NCI-H526 treated with DMSO at 0.1 percent for 48 hours (cell line): ENCODE measurements at regions not wholly inside any gene's neighbourhood (a gene's known extent, or its start where the extent isn't known, plus 50 kb on each side); places are given as distances from the start of the nearest gene placed in this dataset.
"Not testable (repeated sequence)": the region's sequence is repeated elsewhere in the genome, so short reads cannot be mapped to it uniquely, and the experiment has no call there.

Experiments used
- DNase-seq: peaks from one replicate; lab custom pipeline; 2025; lab: John Stamatoyannopoulos, UW

DNA sequence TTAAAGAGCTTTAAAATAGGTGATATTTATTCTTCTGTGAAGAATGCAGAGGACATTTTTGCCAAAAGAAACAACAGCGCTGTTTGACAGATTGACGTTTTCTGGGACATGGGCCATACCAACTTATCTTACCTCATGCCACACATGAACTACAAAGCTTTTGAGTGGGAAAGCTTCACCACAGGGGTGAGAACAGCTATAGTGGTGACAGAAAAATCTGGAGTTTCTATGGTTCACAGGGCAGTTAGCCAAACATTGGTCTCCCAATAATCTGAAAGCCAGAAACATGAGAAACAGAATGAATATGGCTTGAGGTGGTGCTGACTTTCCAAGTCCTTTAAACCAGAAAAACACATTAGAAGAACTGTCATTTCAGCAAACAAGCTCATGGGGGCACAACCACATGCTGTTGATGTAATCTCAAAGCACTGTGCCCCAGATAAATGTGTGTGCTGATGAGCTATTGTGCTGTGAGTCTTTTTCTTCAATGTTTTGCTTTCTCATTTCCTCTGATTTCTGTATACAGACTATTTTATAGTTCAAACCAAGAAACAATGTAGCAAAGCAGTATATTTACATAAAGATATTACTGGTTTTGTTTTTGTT is 905.4 kb downstream of the SLC16A7 start:
- no peak for DNase-seq

DNA sequence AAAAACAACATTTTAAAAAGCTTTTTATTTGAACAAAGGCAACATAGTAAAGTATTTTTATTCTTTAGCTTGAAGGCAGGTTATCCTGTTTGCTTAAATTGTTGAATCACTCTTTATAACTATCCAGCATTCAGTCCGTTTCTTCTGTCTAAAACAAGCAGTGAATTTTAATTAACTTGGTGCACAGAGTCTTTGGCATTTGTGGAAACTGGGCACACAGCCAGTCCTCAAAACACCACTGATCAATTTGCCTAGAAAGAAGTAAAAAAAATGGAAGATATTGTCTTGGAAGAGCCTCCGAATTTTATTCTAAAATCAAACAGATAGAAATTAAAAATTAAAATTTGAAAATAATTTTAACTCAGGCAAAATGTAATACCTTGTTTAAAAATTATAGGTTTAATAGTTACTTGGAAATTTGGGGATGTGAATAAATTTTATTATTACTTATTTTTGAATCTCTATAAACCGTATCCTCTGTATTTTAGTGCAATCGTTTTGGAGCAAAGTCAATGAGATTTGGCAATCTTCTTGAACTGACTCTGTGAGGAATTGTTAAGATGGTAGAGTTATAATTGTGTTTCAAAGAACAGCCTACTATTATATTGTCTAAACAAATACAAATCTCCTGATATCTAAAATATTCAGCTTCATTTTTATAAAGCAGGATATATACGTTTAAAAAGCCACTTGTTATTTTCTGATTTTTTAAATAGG is 927.0 kb downstream of the SLC16A7 start:
- DNase-seq: no peak

GRCh38 chr12:60529261-60529660 is 933.4 kb downstream of the SLC16A7 start:
- no peak for DNase-seq

GRCh38 chr12:60529723-60530122 is 933.9 kb downstream of the SLC16A7 start:
- DNase-seq: no peak

GRCh38 chr12:60535363-60535762 is 939.5 kb downstream of the SLC16A7 start:
- DNase-seq: no peak

- DNase-seq: no peak
Observed at GRCh38 chr12:60539592-60539991, 943.8 kb downstream of the SLC16A7 start.

- no peak for DNase-seq
Observed at GRCh38 chr12:60568914-60569313, 973.1 kb downstream of the SLC16A7 start.

- no peak for DNase-seq
Observed at GRCh38 chr12:60577607-60578006, 981.8 kb downstream of the SLC16A7 start.

DNA sequence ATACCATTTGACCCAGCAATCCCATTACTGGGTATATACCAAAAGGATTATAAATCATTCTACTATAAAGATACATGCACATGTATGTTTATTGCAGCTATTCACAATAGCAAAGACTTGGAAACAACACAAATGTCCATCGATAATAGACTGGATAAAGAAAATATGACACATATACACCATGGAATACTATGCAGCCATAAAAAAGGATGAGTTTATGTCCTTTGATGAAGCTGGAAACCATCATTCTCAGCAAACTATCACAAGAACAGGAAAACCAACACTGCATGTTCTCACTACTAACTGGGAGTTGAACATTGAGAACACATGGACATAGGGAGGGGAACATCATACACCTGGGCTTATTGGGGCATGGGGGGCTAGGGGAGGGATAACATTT is 991.8 kb downstream of the SLC16A7 start:
- DNase-seq: not testable (repeated sequence)

DNA sequence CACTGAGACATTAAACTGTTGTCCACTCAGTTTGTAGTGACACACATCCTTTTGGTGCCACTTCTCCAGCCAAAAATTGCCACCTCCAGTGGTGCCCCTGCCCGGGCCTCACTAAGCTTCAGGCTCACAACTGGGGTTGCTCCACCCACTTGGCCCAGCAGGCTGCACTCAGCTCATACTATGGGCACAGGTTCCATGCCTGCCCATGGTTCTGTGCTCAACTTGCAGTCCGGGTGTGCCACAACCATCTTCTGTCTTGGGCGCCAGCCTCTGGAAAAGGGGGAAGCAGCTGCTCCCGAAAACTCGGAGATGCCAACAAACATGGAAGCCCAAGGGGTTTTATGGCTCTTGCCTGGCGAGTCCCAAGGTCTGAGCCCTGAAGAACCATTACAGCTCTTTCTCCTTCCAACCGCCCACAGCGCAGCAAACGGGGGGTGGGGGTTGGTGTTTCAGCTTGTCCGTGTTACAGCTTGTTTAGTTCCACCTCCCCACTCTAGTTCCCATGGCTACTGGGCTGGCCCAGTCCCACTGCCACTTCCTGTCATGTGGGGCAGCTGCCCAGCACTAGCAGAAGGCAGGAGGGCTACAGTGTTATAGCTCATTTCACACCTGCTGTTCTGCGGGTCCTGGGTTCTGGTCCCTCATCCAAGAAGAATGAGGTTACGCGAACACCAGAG is 998.3 kb downstream of the SLC16A7 start:
- no peak for DNase-seq

DNA sequence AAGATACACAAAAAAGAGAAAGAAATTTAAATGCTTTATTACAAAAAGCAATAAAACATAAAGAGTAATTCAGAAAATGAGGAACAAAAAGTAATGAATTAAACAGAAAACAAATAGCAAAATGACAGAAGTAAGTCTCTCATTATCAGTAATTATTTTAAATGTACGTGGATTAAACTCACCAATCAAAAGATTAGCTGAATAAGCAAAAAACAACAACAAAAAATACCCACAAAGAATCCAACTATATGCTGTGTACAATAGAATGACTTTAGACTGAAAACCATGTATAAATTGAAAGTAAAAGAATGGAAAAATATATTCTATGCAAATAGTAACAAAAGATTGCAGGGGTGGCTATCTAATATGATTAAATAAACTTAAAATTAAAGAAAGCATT is 1006.8 kb downstream of the SLC16A7 start:
- no peak for DNase-seq

- not testable (repeated sequence) for DNase-seq
Observed at GRCh38 chr12:60603475-60603874, 1007.6 kb downstream of the SLC16A7 start.

- no peak for DNase-seq
Observed at GRCh38 chr12:60616400-60616799, 1020.6 kb downstream of the SLC16A7 start.

- DNase-seq: no peak
Observed at GRCh38 chr12:60630796-60631195, 1035.0 kb downstream of the SLC16A7 start.

GRCh38 chr12:60644076-60644475 is 1048.2 kb downstream of the SLC16A7 start:
- no peak for DNase-seq

GRCh38 chr12:60666895-60667294 is 1071.1 kb downstream of the SLC16A7 start:
- DNase-seq: no peak

- no peak for DNase-seq
Observed at GRCh38 chr12:60672949-60673348, 1077.1 kb downstream of the SLC16A7 start.

GRCh38 chr12:60684988-60685655 is 1089.3 kb downstream of the SLC16A7 start:
- DNase-seq: no peak

GRCh38 chr12:60689137-60689536 is 1093.3 kb downstream of the SLC16A7 start:
- DNase-seq: no peak

- DNase-seq: no peak
Observed at GRCh38 chr12:60693019-60693626, 1097.3 kb downstream of the SLC16A7 start.

DNA sequence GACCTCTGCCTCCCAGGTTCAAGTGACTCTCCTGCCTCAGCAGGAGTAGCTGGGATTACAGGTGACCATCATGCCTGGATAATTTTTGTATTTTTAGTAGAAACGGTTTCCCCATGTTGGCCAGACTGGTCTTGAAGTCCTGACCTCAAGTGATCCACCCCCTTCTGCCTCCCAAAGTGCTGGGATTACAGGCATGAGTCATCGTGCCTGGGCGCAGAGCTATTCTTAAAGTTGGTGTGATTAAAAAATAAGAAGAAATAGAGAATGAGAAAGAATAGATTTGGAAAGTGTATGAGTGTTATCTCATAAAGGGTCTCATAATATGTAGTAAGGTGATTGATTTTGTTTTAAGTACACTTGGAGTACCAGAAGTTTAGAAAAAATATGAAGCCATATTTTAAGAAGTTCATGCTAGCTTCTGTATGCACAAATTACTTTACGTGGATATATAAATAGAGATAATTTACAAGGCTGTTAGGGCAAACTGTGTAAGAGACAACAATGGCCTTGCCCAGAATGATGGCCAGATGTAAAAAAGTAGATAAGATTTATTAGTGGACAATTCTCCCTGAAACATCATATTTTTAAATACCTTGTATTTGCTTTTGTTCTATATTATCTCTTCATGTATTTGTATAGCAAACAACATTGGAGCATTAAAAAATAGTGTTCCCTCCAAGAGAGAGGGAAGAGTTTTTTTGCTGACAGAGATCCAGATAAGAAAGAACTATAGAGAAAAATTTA is 1108.5 kb downstream of the SLC16A7 start:
- DNase-seq: no peak

GRCh38 chr12:60710246-60710645 is 1114.4 kb downstream of the SLC16A7 start:
- no peak for DNase-seq
